PC-9 (cell line): ENCODE measurements at regions not wholly inside any gene's neighbourhood (a gene's known extent, or its start where the extent isn't known, plus 50 kb on each side); places are given as distances from the start of the nearest gene placed in this dataset.

Experiments
- EZH2 ChIP-seq: fragments of 200-600 bp; sonication (generic); IDR thresholded peaks from 2 replicates; pipeline ENCODE4 v1.8.0; 2017; ENCODE audit warnings: antibody characterized with exemption, low read depth
- TF ChIP-seq, protein P1 (sequence below): fragments of 200-600 bp; sonication (generic); conservative IDR thresholded peaks from 2 replicates; pipeline ENCODE4 v1.6.1; 2017; ENCODE audit warnings: mixed run types, antibody characterized with exemption, mild to moderate bottlenecking, moderate library complexity

DNA sequence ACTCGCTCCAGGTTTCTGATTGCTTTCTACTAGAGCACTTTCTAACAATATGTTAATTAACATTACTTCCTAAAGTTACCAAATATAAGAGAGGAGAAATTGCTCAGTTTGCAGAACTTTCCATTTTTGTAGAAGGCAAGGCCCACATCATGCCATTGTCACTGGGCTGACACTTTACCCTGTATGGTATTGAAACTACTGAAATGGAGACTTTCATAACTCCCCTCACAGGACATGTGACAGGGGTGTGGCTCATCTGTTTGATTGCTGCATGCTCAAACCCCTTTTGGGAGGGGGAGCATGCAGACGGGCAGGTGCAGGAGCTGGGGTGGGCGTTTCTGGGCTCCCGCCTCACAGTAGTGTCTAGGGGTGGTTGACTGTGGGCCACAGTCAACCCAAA, 206.3 kb upstream of the GHR start:
- TF ChIP-seq, protein P1, sequence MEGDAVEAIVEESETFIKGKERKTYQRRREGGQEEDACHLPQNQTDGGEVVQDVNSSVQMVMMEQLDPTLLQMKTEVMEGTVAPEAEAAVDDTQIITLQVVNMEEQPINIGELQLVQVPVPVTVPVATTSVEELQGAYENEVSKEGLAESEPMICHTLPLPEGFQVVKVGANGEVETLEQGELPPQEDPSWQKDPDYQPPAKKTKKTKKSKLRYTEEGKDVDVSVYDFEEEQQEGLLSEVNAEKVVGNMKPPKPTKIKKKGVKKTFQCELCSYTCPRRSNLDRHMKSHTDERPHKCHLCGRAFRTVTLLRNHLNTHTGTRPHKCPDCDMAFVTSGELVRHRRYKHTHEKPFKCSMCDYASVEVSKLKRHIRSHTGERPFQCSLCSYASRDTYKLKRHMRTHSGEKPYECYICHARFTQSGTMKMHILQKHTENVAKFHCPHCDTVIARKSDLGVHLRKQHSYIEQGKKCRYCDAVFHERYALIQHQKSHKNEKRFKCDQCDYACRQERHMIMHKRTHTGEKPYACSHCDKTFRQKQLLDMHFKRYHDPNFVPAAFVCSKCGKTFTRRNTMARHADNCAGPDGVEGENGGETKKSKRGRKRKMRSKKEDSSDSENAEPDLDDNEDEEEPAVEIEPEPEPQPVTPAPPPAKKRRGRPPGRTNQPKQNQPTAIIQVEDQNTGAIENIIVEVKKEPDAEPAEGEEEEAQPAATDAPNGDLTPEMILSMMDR = no peak
- no peak for TF ChIP-seq EZH2
